HG02571 (cell line): ENCODE measurements at regions not wholly inside any gene's neighbourhood (a gene's known extent, or its start where the extent isn't known, plus 50 kb on each side); places are given as distances from the start of the nearest gene placed in this dataset.

Experiments used
- ATAC-seq: cut with Tn5 transposase; IDR thresholded peaks from one replicate; pipeline ENCODE4 v1.9.1; 2021; ENCODE audit warnings: mild to moderate bottlenecking, moderate library complexity; ENCODE audit not compliant: unreplicated experiment

DNA sequence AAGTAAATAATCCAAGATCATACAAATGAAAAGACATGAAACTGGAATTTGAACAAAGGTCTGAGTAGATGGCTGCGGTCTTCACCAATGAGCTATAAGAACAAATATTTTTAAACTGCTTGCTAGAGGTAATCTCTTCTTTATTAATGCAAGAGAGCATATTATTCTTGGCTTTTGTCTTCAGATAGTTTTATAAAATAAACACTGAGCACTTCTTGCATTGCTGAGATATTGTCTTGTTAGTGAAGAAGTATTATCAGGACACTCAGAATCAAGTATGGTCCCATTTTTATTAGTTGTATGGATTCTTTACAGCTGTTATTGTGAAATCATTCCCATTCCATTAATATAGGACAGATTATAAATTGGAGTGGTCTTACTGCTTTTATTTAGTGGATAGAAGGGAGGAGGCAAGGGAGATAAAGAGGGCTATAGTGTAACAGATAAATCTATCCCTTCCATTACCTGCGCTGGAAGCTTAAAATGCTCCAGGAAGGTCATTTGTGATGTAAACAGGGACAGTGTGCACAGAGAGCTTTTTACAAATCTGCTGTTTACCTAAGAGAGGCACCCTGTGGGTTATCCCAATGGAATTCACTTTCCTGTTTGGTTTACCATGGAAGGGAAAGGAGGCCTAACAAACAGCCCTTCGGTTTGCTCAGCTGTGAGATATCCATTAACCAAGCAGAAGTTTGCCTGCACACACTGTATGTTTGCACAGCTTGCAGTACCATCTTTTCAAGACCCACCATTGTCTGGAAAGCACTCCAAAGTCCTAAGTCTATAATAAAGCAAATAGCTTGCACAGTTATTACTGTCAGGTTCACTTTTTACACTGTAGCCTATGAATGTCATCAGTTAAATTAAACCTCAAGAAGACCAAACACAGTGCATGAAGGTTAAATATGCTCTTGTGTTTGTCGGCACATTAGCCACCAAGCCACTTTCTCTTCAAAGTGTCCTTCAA is 347.7 kb upstream of the TGFBR2 start:
- no peak for ATAC-seq

DNA sequence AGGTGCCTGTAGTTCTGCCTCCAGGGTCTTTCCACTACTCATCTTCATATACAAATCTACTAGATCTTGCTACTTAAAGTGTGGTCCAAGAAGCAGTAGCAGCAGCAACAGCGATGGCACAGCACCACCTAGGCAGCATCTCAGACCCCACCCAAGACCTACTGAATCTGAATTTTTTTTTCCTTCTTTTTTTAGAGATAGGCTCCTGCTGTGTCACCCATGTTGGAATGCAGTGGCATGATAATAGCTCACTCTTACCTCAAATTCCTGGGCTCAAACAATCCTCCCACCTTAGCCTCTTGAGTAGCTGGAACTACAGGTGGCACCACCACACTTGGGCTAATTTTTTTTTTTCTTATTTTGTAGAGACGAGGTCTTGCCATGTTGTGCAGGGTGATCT is 346.7 kb upstream of the TGFBR2 start:
- no peak for ATAC-seq

DNA sequence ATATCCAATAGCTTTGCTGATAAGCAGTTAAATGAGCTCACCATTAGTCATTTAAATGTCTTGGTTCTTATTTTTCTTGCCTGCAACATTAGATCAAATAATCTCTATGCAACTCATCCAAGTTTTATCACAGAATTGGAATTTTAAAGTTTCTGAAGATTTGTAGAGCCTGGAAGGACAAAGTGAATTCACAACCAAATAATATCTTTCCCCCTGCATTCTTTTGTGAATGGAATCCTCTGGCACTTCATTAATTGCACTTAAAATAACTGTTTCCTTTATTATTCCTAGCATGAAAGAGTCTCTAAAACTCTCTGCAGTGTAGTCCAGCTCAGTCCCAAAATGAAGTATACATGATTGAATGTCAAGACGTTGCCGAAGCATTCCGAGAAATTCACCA is 345.6 kb upstream of the TGFBR2 start:
- ATAC-seq, result no peak

DNA sequence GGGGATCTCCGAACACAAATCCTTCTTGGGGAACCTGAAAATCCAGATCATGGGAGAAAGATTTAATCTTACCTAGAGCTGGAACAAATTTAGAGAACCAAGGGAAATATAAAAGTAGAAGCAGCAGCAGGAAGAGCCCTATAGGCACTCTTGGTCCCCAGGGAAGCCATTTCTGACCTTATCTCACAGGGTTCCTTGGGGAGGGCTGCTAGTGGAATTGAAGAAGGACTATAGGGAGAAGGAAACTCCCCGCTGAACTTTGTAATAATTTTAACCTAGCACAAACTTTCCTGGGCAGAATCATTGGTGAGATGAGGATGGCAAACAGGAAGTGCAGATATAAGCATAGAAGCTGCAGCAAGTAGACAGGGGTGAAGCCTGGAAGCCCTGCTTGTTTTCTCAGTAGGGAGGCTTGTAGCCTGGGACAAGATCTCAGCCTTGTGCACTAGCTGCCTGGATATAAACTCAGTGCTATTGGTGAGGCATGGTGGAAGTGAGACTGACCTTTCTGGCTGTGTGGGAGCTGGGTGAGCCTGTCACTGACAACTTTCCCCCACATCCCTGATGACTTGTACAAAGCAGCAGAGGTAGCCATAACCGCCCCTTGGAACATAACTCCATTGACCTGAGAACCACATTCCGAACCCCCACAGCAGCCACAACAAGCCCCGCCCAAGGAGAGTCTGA is 343.0 kb upstream of the TGFBR2 start:
- ATAC-seq, result no peak

DNA sequence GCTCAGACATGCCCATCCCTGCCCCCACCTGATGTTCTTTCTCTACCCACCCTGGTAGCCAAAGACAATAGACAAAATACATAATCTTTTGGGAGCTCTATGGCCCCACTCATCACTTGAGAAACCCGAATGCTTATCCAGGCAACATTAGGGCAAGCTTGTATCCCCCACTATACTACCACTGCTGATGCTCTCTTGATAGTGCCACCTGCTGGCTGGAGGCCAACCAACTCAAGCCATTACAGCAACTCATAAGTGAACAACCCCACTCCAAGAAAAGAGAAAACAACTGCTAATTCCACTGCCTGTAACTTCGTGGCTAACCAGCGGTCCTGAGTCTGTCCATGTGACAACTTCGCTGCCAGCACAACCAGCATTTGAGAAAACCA is 342.5 kb upstream of the TGFBR2 start:
- no peak for ATAC-seq

DNA sequence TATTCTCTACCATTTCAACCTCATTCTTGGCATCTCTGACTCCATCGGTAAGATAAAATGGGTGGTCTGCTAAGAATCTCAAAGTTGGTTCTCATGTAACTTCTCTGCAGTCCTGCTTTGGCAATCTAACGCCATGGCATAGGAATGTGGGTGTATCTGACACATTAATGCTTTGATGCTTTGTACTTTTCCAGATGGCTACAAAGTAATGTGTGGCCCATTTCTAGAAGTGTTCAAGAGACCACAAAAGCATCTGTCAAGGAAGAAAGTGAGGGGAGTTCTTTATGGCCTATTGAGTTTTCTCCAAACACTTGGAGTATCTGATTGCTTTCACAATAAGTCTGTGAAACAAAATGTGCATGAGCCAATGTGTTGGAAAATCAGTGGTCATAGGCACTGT is 339.9 kb upstream of the TGFBR2 start:
- no peak for ATAC-seq

DNA sequence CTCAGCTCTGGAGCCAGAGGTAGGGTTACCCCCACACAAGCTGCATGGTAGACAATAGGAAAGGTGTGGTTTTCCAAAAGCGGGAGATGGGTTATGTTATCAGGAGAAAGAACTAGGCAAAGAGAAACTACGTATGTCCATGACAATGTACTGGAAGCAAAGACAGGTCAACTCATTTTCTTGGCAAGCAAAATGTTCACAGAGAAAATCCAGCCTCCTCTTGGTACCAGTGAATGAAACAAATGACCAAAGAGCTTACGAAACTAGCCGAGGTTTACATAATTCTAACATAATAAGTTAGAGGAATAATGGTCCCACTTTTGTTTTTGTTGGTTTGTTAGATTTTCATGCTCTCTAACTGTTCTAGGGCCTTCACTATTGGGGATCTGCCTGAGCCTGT is 338.1 kb upstream of the TGFBR2 start:
- no peak for ATAC-seq

DNA sequence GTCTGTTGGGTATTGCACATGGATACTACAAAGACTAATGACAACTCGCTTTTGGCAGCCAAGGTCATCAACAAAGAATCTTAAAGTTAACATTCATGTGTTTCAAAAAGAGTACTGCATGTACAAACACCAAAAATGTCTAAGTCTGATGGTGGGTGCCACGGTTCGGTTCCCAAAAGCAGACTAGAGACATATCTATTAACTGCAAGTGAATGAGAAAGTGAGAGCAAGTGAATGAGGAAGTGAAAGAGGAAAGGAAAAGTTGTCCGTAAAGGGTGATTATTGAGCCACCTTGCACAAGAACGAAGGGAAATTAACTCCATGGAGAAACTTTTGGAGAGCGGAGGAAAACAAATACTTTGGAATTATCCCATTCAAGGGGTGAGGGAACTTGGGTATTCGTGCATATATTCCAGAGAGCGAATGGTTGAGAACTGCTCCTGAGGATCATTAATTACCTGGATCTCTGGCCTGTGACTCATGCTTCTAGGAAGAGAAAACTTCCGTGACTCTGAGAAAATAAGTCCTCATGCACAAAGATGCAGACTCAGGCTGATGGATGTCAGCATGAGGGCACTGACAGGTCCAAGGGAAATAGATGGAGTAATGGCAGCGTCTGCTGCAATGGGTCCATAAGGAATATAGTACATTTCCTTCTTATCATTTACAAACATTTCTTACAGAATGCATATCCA is 336.5 kb upstream of the TGFBR2 start:
- no peak for ATAC-seq

DNA sequence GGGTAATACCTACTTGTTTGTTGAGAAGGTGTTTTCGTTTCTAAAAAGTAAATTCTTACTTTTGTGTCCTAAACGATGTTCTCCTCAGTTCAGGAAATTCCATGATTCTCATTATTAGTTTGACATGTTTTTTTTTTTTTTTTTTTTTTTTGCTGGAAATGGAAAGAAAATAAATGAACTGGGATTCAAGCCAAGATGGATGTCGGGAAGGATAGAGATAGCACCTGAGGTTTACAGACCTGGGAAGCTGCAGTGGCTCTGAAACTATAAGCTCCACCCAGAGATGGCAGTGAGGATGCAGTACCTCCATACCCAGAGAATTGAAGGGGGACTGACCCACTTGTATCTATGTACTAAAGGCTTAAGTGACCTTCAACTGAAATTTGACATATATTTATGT is 334.6 kb upstream of the TGFBR2 start:
- no peak for ATAC-seq

DNA sequence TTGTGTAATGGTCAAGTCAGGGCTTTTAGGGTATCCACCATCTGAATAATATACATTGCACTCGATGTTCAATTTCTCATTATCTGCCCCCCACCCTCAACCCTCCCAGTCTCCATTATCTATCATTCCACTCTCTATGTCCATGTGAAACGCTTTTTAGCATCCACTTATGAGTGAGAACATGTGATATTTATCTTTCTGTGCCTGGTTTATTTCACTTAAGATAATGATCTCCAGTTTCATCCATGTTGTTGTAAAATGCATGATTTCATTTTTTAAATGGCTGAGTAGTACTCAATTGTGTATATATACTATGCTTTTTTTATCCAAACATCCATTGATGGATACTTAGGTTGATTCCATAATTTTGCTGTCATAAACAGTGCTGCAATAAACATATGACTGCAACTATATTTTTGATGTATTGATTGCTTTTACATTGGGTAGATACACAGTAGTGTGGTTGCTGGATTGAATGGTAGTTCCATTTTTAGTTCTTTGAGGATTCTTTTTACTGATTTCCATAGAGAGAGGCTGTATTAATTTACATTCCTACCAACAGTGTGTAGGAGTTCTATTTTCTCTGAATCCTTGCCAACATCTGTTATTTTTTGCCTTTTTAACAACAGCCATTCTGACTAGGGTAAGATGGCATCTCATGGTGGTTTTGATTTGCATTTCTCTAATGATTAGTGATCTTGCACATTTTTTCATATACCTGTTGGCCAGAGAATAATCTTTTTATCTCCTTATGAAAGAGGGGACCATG is 332.9 kb upstream of the TGFBR2 start:
- ATAC-seq, result no peak

DNA sequence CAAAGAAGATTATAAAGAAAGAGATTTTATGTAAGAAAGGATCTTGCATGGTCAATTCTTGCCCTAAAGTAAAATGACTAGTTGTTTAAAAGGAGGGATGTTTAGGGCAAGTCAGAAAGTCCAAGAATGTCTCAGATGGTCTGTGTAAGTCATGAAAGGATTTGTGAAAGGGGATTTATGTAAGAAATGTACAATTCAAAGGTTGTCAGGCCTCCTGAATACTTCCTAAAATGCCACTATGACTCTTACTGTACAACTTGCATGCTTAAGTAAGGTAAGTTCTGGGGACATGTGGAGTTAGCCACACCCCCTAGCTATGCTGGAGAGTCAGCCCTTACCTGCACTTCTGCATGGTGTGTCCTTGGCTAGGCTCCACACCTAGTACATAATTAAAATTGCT is 328.9 kb upstream of the TGFBR2 start:
- no peak for ATAC-seq

DNA sequence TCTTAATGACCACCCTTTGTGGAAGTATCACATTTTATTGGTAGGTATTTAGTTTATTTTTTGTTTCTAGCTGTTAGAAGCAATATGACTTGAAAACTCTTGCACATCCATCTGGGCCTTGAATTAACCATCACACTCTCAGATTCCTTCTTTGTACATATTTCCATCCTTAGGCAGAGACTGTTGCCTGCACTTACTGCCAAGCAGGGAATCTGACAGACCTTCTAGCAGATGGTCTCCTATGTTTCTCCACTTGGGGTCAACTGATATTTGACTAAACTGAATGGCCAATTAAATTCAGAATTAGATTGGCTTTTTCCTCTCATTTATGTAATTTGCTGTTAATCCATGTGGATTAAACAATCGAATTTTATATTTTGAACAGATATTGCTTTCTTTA is 324.9 kb upstream of the TGFBR2 start:
- ATAC-seq, result no peak

DNA sequence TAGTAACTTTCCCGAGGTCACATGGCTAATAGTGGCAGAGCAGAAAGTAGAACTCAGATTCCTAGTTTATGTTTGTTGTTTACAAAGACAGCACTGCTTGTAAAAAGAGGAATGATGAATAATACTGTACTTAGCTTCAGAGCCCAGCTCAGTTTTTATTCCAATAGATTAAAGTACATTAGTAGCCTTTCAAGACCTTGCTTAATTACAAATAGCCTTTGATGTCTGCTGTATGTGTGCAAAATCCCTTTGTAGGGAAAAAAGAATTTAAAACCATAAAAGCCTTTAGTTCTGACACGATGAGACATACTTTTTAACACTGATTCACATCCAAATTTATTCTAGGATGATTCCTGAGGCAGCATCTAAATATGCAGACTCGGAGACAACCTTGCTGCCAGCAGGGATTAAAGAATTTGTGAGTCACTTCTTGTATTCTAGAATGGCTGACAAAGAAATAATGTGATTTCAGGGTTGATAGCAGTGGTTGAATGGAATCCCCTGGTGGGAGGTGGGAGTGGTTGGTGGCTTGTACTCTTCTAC is 324.2 kb upstream of the TGFBR2 start:
- no peak for ATAC-seq

DNA sequence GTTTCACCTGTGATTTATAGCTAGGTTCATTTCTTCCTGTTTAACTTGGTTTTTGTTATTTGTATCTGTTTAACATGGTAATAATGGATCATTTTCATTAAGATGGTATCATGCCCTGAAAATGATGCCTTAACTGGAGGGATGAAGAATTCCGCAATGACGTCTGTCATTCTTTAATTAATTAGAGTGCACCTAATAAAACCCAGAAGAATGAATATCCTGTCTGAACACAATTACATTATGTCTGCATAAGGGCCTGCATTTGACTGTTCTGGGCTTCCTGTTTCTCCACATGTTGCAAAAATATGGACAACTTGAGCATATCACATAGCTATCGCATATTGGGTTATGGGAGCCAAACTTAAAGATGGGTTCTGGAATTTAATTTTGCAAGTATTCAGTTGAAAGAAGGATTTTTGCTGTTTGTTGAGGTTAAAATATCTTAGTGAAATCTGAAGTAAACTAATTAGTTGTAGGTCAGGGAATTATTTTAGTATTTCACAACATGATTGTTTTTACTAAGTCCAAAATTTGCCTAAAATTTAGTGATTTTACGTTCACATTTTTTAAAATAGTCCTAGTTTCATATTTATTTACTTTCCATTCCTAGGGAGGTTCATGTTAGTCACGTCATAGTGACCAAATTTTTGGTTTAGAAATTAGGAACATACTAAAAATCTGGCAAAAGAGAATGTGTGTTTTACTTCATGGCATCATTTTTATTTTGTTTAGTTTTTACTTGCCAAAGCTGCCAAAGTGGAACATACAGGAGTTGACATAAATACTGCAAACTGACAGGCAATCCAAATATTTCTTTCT is 321.0 kb upstream of the TGFBR2 start:
- no peak for ATAC-seq

DNA sequence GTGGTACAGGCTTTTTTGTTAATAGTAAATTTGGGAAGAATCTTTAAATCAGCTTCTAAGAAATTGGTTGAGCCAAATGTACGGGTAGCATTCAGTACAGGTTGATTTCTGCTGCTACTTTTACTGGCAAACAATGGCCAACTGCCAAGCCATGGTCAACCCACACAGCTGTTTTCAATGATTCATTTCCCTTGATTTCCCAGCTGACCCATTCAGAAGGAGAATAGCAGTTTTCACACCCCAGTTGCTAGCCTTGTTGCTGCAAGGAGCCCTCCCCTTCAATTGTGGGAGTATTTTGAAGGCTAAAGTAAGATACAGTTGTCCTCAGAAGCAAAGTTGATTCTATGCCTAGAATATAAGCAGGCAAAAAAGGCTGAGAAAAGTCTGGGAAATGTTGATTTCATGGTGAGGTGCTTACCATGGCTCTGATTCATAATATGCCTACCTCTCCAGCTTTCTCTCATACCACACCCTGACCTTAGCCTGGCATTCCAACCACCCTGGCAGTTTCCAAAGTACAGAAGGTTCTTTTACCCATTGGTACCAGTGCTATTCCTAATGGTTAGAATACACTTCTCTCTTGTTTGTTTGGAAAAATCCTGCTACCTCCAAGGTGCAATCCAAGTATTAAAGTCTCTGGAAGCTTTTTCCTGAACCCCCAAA is 320.3 kb upstream of the TGFBR2 start:
- ATAC-seq, result no peak

DNA sequence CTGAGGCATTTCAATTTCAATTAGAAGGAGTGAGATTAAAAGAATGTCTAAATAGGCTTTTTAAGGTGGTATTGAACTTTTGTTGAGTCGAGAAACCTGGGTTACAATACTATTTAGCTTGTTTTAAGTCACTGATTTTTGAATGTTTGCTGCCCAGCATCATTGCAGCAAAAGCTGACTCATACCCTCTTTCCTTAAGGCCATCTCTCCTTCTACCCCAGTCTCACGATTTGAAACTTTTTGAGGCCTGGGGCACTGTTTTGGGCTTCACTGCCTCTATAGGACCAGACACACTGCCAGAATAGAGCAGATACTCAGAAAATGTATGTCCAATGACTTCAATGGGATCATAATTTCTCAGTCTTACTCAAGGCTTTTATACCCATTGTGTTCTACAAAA is 319.6 kb upstream of the TGFBR2 start:
- no peak for ATAC-seq

DNA sequence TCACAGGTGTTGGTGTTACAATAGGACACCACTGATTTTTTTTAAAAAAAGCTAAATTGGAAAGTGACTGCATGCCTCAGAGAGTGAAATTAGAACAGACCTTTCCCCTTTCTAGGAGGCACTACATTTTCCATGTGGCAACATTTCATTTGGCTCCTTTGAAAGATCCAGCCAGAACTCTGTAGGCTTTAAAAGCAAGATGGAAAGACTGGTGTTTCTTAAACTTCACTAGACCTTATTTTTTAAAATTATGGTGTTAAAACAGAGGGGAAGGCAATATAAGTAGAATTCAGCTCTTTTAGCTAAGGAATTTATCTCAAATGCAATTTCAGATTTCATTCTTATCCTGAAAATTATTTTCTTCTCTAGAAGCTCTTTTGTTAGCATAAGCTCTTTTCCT is 317.6 kb upstream of the TGFBR2 start:
- ATAC-seq, result no peak

DNA sequence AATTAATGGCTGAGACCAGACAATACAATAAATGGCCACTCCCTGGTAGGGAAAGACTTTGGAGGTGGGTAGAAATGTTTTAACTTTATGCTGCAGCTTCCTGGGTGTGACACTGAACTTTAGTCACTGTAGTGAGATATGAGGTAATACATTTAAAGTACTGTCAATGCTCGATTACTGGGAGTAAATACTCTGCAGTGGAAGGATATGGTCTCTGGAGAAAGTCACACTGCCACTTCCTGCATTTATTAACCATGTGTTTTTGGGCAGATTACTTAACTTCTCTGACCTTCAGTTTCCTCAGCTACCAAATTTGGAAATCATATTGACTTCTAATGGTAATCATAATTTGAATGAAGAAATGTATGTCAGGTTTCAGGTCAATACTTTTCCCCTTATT is 317.1 kb upstream of the TGFBR2 start:
- no peak for ATAC-seq

DNA sequence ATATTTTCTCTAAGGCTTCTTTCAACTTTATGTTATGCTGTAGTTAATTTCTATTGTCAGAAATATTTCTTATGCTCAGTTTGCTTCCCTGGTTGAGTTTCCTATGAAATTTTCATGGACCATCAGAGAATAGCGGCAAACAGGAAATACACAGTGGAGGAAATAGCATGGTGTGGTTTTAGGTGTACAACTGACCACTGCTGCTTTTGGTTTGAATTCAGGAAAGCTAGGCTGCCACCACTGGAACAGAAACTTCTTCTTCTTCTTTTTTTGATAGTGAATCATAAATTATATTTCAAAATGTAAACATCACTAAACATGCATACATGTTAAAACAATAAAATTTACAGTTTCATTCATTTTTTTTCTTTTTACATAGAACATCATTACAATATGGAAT is 316.6 kb upstream of the TGFBR2 start:
- ATAC-seq, result no peak
